ENCODE measurements at regions not wholly inside any gene's neighbourhood (a gene's known extent, or its start where the extent isn't known, plus 50 kb on each side); places are given as distances from the start of the nearest gene placed in this dataset.
A peak's percentile ranks its signal among the peaks of the same experiment; 100 is the strongest.

DNA sequence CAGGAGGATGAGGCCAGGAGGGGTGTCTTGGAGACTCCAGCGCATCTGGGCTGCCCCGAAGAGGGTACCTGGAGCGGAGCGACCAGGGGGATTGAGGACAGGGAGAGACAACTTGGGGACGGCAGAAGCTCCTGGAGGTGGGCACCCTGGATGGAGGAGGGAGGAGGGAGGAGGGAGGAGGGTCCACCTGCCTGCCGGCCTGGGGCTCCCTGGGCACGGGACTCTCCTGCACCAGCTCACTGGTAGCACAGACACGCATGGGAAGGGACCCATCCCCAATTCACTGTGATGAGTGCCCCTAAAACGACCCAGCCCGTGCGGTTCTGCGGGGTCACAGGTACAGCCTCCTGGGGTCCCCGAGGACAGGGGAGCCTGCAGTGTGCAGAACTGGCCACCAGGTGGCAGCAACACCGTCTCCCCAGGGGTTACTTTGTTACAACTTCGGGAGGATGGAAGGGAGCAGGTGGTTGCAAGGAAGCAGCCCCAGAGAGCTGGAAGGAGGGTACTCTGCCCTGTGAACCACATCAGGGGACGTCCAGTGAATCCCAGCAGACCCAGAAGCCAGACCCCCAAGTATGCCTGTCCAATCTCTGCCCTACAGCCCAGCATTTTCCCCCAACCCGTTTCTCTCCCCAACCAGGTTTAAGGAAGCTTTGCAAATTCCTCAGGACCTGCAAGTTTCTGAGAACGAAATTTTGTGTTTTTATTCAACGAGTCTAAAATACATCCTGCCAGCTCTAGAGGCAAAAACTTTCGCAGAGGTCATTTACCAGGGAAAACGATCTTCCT, 482.4 kb downstream of the NPHP4 start:
- TF ChIP-seq, protein P1, sequence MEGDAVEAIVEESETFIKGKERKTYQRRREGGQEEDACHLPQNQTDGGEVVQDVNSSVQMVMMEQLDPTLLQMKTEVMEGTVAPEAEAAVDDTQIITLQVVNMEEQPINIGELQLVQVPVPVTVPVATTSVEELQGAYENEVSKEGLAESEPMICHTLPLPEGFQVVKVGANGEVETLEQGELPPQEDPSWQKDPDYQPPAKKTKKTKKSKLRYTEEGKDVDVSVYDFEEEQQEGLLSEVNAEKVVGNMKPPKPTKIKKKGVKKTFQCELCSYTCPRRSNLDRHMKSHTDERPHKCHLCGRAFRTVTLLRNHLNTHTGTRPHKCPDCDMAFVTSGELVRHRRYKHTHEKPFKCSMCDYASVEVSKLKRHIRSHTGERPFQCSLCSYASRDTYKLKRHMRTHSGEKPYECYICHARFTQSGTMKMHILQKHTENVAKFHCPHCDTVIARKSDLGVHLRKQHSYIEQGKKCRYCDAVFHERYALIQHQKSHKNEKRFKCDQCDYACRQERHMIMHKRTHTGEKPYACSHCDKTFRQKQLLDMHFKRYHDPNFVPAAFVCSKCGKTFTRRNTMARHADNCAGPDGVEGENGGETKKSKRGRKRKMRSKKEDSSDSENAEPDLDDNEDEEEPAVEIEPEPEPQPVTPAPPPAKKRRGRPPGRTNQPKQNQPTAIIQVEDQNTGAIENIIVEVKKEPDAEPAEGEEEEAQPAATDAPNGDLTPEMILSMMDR (IDR thresholded peaks at IDR 0.05; ENCODE audit: borderline replicate concordance, extremely low read depth, low read length, poor library complexity, severe bottlenecking): peak; percentile 99
- no peak for TF ChIP-seq EZH2 (IDR thresholded peaks at IDR 0.05; ENCODE audit: borderline replicate concordance, low read depth, low read length, severe bottlenecking)
- no peak overlapping the region for H3K9ac ChIP-seq (ENCODE audit: low read depth, low read length)
- no peak overlapping the region for H2AFZ ChIP-seq (ENCODE audit: low read depth, low read length)
- no peaks in the 10 kb centered on the region for H3K36me3 ChIP-seq (ENCODE audit: insufficient read depth, low read length)
- DNase-seq (peak; percentile 66), ATAC-seq (ENCODE audit: insufficient read depth, low read depth) (peak; percentile 77)
- no peak overlapping the region for H3K27ac ChIP-seq (ENCODE audit: low read length)
- H3K9me3 ChIP-seq (ENCODE audit: insufficient read depth, low read length, severe bottlenecking): no peaks in the 10 kb centered on the region
- H3K79me2 ChIP-seq (ENCODE audit: insufficient read depth, low read length): no peaks in the 10 kb centered on the region
- H3K4me2 ChIP-seq (ENCODE audit: insufficient read depth, low read length): no peak overlapping the region
- H3K27me3 ChIP-seq (ENCODE audit: insufficient read depth, low read length, poor library complexity): peaks cover 16% of the 10 kb centered on the region
- no peak overlapping the region for H3K4me3 ChIP-seq (ENCODE audit: low read depth in 1 of 2, low read length in 2 of 2)
- H4K20me1 ChIP-seq (ENCODE audit: insufficient read depth, low read length): peaks cover 15% of the 10 kb centered on the region
- no peaks in the 10 kb centered on the region for H3K4me1 ChIP-seq (ENCODE audit: insufficient read depth, low read length)

- ATAC-seq (ENCODE audit: insufficient read depth, low read depth) (no peak), DNase-seq (no peak)
- peaks cover 8% of the 10 kb centered on the region for H4K20me1 ChIP-seq (ENCODE audit: insufficient read depth, low read length)
- no peaks in the 10 kb centered on the region for H3K36me3 ChIP-seq (ENCODE audit: insufficient read depth, low read length)
- no peak overlapping the region for H2AFZ ChIP-seq (ENCODE audit: low read depth, low read length)
- no peaks in the 10 kb centered on the region for H3K9me3 ChIP-seq (ENCODE audit: insufficient read depth, low read length, severe bottlenecking)
- no peaks in the 10 kb centered on the region for H3K79me2 ChIP-seq (ENCODE audit: insufficient read depth, low read length)
- H3K27me3 ChIP-seq (ENCODE audit: insufficient read depth, low read length, poor library complexity): peaks cover 16% of the 10 kb centered on the region
- TF ChIP-seq, protein P1 (IDR thresholded peaks at IDR 0.05; ENCODE audit: borderline replicate concordance, extremely low read depth, low read length, poor library complexity, severe bottlenecking): no peak
- H3K27ac ChIP-seq (ENCODE audit: low read length): no peak overlapping the region
- H3K4me2 ChIP-seq (ENCODE audit: insufficient read depth, low read length): no peak overlapping the region
- no peak overlapping the region for H3K4me3 ChIP-seq (ENCODE audit: low read depth in 1 of 2, low read length in 2 of 2)
- H3K4me1 ChIP-seq (ENCODE audit: insufficient read depth, low read length): no peaks in the 10 kb centered on the region
- no peak overlapping the region for H3K9ac ChIP-seq (ENCODE audit: low read depth, low read length)
Measured at GRCh38 chr1:5508669-5509330, 483.4 kb downstream of the NPHP4 start.

DNA sequence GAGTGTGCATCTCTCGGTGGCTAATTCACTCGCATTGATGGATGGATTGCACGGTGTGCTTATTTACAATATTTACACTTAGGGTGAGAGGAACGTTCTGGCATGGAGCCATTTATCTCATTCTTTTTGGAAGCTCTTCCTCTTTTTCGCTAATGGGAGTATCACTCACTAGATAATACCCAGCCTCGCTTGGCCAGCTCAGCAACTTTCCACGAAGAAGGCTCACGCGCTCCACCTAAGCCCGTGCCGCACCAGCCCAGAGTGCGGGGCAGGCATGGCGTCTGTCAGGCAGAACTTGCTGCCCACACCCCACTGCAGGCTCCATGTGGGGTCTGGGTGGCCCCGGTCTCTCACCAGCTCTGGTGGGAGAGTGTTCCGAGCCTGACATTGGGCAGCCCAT, 484.9 kb downstream of the NPHP4 start:
- ATAC-seq (ENCODE audit: insufficient read depth, low read depth) (no peak), DNase-seq (no peak)
- Histone ChIP-seq H3K4me1 (ENCODE audit: insufficient read depth, low read length) (no peaks in the 10 kb centered on the region), H3K9me3 (ENCODE audit: insufficient read depth, low read length, severe bottlenecking) (no peaks in the 10 kb centered on the region), H2AFZ (ENCODE audit: low read depth, low read length) (no peak overlapping the region), H3K27ac (ENCODE audit: low read length) (no peak overlapping the region), H3K79me2 (ENCODE audit: insufficient read depth, low read length) (no peaks in the 10 kb centered on the region), H3K4me2 (ENCODE audit: insufficient read depth, low read length) (no peak overlapping the region), H3K36me3 (ENCODE audit: insufficient read depth, low read length) (no peaks in the 10 kb centered on the region), H3K27me3 (ENCODE audit: insufficient read depth, low read length, poor library complexity) (peaks cover 20% of the 10 kb centered on the region), H4K20me1 (ENCODE audit: insufficient read depth, low read length) (peaks cover 4% of the 10 kb centered on the region), H3K9ac (ENCODE audit: low read depth, low read length) (no peak overlapping the region), H3K4me3 (ENCODE audit: low read depth in 1 of 2, low read length in 2 of 2) (no peak overlapping the region)
- TF ChIP-seq, protein P1 (IDR thresholded peaks at IDR 0.05; ENCODE audit: borderline replicate concordance, extremely low read depth, low read length, poor library complexity, severe bottlenecking): no peak
- TF ChIP-seq EZH2 (IDR thresholded peaks at IDR 0.05; ENCODE audit: borderline replicate concordance, low read depth, low read length, severe bottlenecking): no peak
